Testis (tissue), 2 donors: ENCODE measurements at regions not wholly inside any gene's neighbourhood (a gene's known extent, or its start where the extent isn't known, plus 50 kb on each side); places are given as distances from the start of the nearest gene placed in this dataset.

ENCODE experiments used
- DNase-seq: peaks from one replicate; pipeline ENCODE4 v3.0.0-alpha.2; 2019
- H3K27ac ChIP-seq, 2 donors: fragments of 200-600 bp; sonication (generic); one replicate each; pipeline ENCODE4 v1.5.1; 2019
- H3K27me3 ChIP-seq: fragments of 200-600 bp; sonication (generic); one replicate; pipeline ENCODE4 v1.5.1; 2019
- H3K36me3 ChIP-seq: fragments of 200-600 bp; sonication (generic); one replicate; pipeline ENCODE4 v1.5.1; 2017; ENCODE audit warnings: low read depth; ENCODE audit errors: missing control alignments
- H3K4me1 ChIP-seq: fragments of 200-600 bp; sonication (generic); one replicate; pipeline ENCODE4 v1.5.1; 2019
- H3K4me3 ChIP-seq, 2 donors: fragments of 200-600 bp; sonication (generic); one replicate each; pipeline ENCODE4 v1.5.1; 2017 to 2019
- H3K9me3 ChIP-seq: fragments of 200-600 bp; sonication (generic); one replicate; pipeline ENCODE4 v1.5.1; 2017
- CTCF ChIP-seq, 3 experiments: fragments of 450-650 bp in 2 of 3; fragments of 200-600 bp in 1 of 3; sonication (generic) in 1 of 3; IDR thresholded peaks; one replicate each; pipeline ENCODE4 v1.5.1; 2016 to 2019; ENCODE audit warnings: antibody characterized with exemption in 3 of 3, mild to moderate bottlenecking in 2 of 3, moderate library complexity in 1 of 3
- POLR2A ChIP-seq: fragments of 450-650 bp; IDR thresholded peaks from one replicate; pipeline ENCODE4 v1.6.1; 2017; ENCODE audit warnings: antibody characterized with exemption, mild to moderate bottlenecking, moderate library complexity
- WGBS, 2 donors: methylation state at CpG; one replicate each; pipeline ENCODE4 v1.1.5; 2018; 5-methylcytosine and 5-hydroxymethylcytosine counted together
- intact Hi-C: fragments of 100-400 bp; cut with DNase I; formaldehyde crosslinking; loops from one replicate; pipeline ENCODE4 v1.15.1; 2023; ENCODE audit warnings: low total_unique reads

- no peak overlapping the region for H3K4me3 ChIP-seq
- no peaks in the 10 kb centered on the region for H3K36me3 ChIP-seq
- no peaks in the 10 kb centered on the region for H3K4me1 ChIP-seq
- no peak overlapping the region for H3K27ac ChIP-seq
- TF ChIP-seq CTCF (IDR thresholded peaks at IDR 0.05): no peak
- no peak for TF ChIP-seq POLR2A
- WGBS, 2 donors: 73 to 74% methylated on average over 5 of the region's 5 CpGs
- DNase-seq: no peak
- no peaks in the 10 kb centered on the region for H3K9me3 ChIP-seq
- intact Hi-C loops: no loop called here
- no peaks in the 10 kb centered on the region for H3K27me3 ChIP-seq
These were observed 264.4 kb downstream of the ZPLD1 start for GRCh38 chr3:102699104-102699818.

- WGBS, 2 donors: 75 to 93% methylated on average over 1 of the region's 1 CpG
- DNase-seq: no peak
- Histone ChIP-seq H3K4me3 (no peak overlapping the region), H3K9me3 (no peaks in the 10 kb centered on the region), H3K27ac (no peak overlapping the region), H3K36me3 (no peaks in the 10 kb centered on the region), H3K4me1 (no peaks in the 10 kb centered on the region), H3K27me3 (no peaks in the 10 kb centered on the region)
- TF ChIP-seq POLR2A (no peak), CTCF (IDR thresholded peaks at IDR 0.05) (no peak)
- intact Hi-C loops: no loop called here
These were observed 265.0 kb downstream of the ZPLD1 start for GRCh38 chr3:102699819-102700140.

GRCh38 chr3:102712896-102713295 is 278.1 kb downstream of the ZPLD1 start:
- no peak for DNase-seq
- TF ChIP-seq POLR2A (no peak), CTCF (IDR thresholded peaks at IDR 0.05) (no peak)
- intact Hi-C loops: no loop called here
- Histone ChIP-seq H3K9me3 (no peaks in the 10 kb centered on the region), H3K4me3 (no peak overlapping the region), H3K4me1 (no peaks in the 10 kb centered on the region), H3K27me3 (no peaks in the 10 kb centered on the region), H3K27ac (no peak overlapping the region), H3K36me3 (no peaks in the 10 kb centered on the region)
- 88 to 91% methylated on average over 5 of the region's 5 CpGs for WGBS, 2 donors

GRCh38 chr3:102714567-102714966 is 279.8 kb downstream of the ZPLD1 start:
- WGBS, 2 donors: 66 to 82% methylated on average over 3 of the region's 3 CpGs
- H3K36me3 ChIP-seq: no peaks in the 10 kb centered on the region
- no peak for DNase-seq
- no peak for TF ChIP-seq POLR2A
- no peak for TF ChIP-seq CTCF (IDR thresholded peaks at IDR 0.05)
- no peaks in the 10 kb centered on the region for H3K27me3 ChIP-seq
- no peaks in the 10 kb centered on the region for H3K9me3 ChIP-seq
- intact Hi-C loops: no loop called here
- no peaks in the 10 kb centered on the region for H3K4me1 ChIP-seq
- no peak overlapping the region for H3K27ac ChIP-seq
- no peak overlapping the region for H3K4me3 ChIP-seq

GRCh38 chr3:102715030-102715697 is 280.3 kb downstream of the ZPLD1 start:
- WGBS, 2 donors: 72 to 81% methylated on average over 2 of the region's 2 CpGs
- intact Hi-C loops: no loop called here
- Histone ChIP-seq H3K4me3 (no peak overlapping the region), H3K27me3 (no peaks in the 10 kb centered on the region), H3K27ac (no peak overlapping the region), H3K4me1 (no peaks in the 10 kb centered on the region), H3K36me3 (no peaks in the 10 kb centered on the region), H3K9me3 (no peaks in the 10 kb centered on the region)
- DNase-seq: no peak
- TF ChIP-seq CTCF (IDR thresholded peaks at IDR 0.05) (no peak), POLR2A (no peak)
